HepG2 (cell line): ENCODE measurements at regions not wholly inside any gene's neighbourhood (a gene's known extent, or its start where the extent isn't known, plus 50 kb on each side); places are given as distances from the start of the nearest gene placed in this dataset.

Experiments
- ATAC-seq: fragments of 200-7000 bp; cut with Tn5 transposase; 3 replicates; pipeline ENCODE4 v1.9.1; 2020; ENCODE audit warnings: mild to moderate bottlenecking, moderate library complexity
- BruUV-seq: library from RNA; stranded (reverse); fragments of 400-500 nt; replicated peaks from 2 replicates; lab custom pipeline; 2021; lab: Mats Ljungman, UMichigan
- CTCF ChIA-PET: fragments of 300-600 bp; formaldehyde crosslinking; extraction: SDS; loops from one replicate; lab custom pipeline; 2021; ENCODE audit warnings: low total read pairs, inconsistent platforms, low intra/inter-chr PET ratio; lab: Yijun Ruan, JAX
- POLR2A ChIA-PET: fragments of 350-600 bp; sonication (Branson Sonifier 250); formaldehyde crosslinking; loops from one replicate; lab custom pipeline; 2020; ENCODE audit warnings: antibody characterized with exemption, inconsistent platforms; lab: Yijun Ruan, JAX
- DNase-seq: peaks from one replicate; pipeline ENCODE4 v3.0.0-alpha.2; 2015; ENCODE audit warnings: low spot score
- FAIRE-seq: peaks from 3 replicates; lab custom pipeline; 2011; peaks lifted over from hg19 to GRCh38; lab: Jason Lieb, UNC
- H2AFZ ChIP-seq: one replicate; pipeline ENCODE4 v1.6.1; 2011; ENCODE audit warnings: low read length, inconsistent platforms
- H3K27ac ChIP-seq: fragments of 300-600 bp; 3 replicates; pipeline ENCODE4 v1.8.0; 2011; ENCODE audit warnings: mixed run types, mild to moderate bottlenecking, mixed read lengths, low read length, inconsistent platforms; ENCODE audit not compliant: insufficient read depth; ENCODE audit errors: extremely low read length
- H3K27me3 ChIP-seq, 2 experiments: fragments of 200-600 bp in 1 of 2; 2 replicates in 1 of 2; 3 replicates in 1 of 2; pipeline versions ENCODE4 v1.6.0 to v1.8.0; 2011; ENCODE audit warnings: low read length in 2 of 2, mild to moderate bottlenecking in 2 of 2, moderate library complexity in 2 of 2, inconsistent platforms in 1 of 2; ENCODE audit not compliant: insufficient read depth in 2 of 2, control insufficient read depth in 1 of 2
- H3K36me3 ChIP-seq, 2 experiments: fragments of 200-600 bp in 1 of 2; replicated peaks in 1 of 2; 2 replicates in 1 of 2; 3 replicates in 1 of 2; pipeline versions ENCODE4 v1.5.1 to v1.8.0; 2011; ENCODE audit warnings: low read length in 2 of 2, inconsistent platforms in 1 of 2; ENCODE audit not compliant: insufficient read depth in 2 of 2, control insufficient read depth in 1 of 2
- H3K4me1 ChIP-seq: 2 replicates; pipeline ENCODE4 v1.5.1; 2012; ENCODE audit warnings: low read length, inconsistent platforms; ENCODE audit not compliant: insufficient read depth
- H3K4me2 ChIP-seq: 2 replicates; pipeline ENCODE4 v1.6.0; 2011; ENCODE audit warnings: low read depth, low read length, inconsistent platforms
- H3K4me3 ChIP-seq, 3 experiments: fragments of 200-600 bp in 1 of 3; sonication (generic), shearing (Covaris generic) in 1 of 3; replicated peaks in 1 of 3; 2 replicates each; pipeline ENCODE4 v1.5.1; 2011 to 2016; ENCODE audit warnings: low read length in 3 of 3, inconsistent platforms in 2 of 3, low read depth in 2 of 3, mild to moderate bottlenecking in 2 of 3, control low read depth in 1 of 3, mixed read lengths in 1 of 3; ENCODE audit not compliant: insufficient read depth in 1 of 3
- H3K79me2 ChIP-seq: one replicate; pipeline ENCODE4 v1.6.1; 2011; ENCODE audit warnings: low read length, inconsistent platforms; ENCODE audit not compliant: insufficient read depth
- H3K9ac ChIP-seq: 2 replicates; pipeline ENCODE4 v1.6.0; 2011; ENCODE audit warnings: mild to moderate bottlenecking, low read depth, low read length, inconsistent platforms; ENCODE audit not compliant: insufficient read depth
- H3K9me3 ChIP-seq: 2 replicates; pipeline ENCODE4 v1.5.1; 2012; ENCODE audit warnings: mild to moderate bottlenecking, low read length
- H4K20me1 ChIP-seq: 2 replicates; pipeline ENCODE4 v1.6.0; 2011; ENCODE audit warnings: inconsistent platforms, mild to moderate bottlenecking, low read length, moderate library complexity; ENCODE audit not compliant: insufficient read depth
- GLMP ChIP-seq: sonication (generic); formaldehyde crosslinking; IDR thresholded peaks from 2 replicates; pipeline ENCODE4 v1.9.0; 2021; ENCODE audit warnings: missing genetic modification reagents, mild to moderate bottlenecking, borderline replicate concordance
- HMGXB3 ChIP-seq: sonication (generic); formaldehyde crosslinking; IDR thresholded peaks from 2 replicates; pipeline ENCODE4 v1.4.0; 2020; ENCODE audit warnings: missing genetic modification reagents, borderline replicate concordance
- KDM6A ChIP-seq: IDR thresholded peaks from 2 replicates; pipeline ENCODE4 v1.6.1; 2016; ENCODE audit warnings: low read depth
- MLLT10 ChIP-seq: sonication (generic); formaldehyde crosslinking; IDR thresholded peaks from 2 replicates; pipeline ENCODE4 v1.4.0; 2020; ENCODE audit warnings: missing genetic modification reagents
- SATB2 ChIP-seq: sonication (generic); formaldehyde crosslinking; IDR thresholded peaks from 2 replicates; pipeline ENCODE4 v1.5.0; 2020; ENCODE audit warnings: missing genetic modification reagents
- SMAD3 ChIP-seq: sonication (generic); formaldehyde crosslinking; IDR thresholded peaks from 2 replicates; pipeline ENCODE4 v1.4.0; 2020; ENCODE audit warnings: missing genetic modification reagents
- STAT5B ChIP-seq: sonication (generic); formaldehyde crosslinking; IDR thresholded peaks from 2 replicates; pipeline ENCODE4 v1.4.0; 2020; ENCODE audit warnings: missing genetic modification reagents
- TFDP1 ChIP-seq: IDR thresholded peaks from 2 replicates; pipeline ENCODE4 v1.6.1; 2016; ENCODE audit warnings: missing compliant biosample characterization, missing genetic modification reagents, borderline replicate concordance
- USF2 ChIP-seq, 2 experiments: sonication (generic) in 1 of 2; formaldehyde crosslinking in 1 of 2; IDR thresholded peaks; 2 replicates each; pipeline versions ENCODE4 v1.5.1 to v1.6.1; 2011 to 2020; ENCODE audit warnings: borderline replicate concordance in 1 of 2, low read depth in 1 of 2, low read length in 1 of 2, mild to moderate bottlenecking in 1 of 2, missing genetic modification reagents in 1 of 2, moderate library complexity in 1 of 2
- ZNF234 ChIP-seq: sonication (generic); formaldehyde crosslinking; conservative IDR thresholded peaks from 2 replicates; pipeline ENCODE4 v1.5.1; 2020; ENCODE audit warnings: mild to moderate bottlenecking, missing genetic modification reagents
- ZNF367 ChIP-seq: sonication (generic); formaldehyde crosslinking; IDR thresholded peaks from 2 replicates; pipeline ENCODE4 v1.4.0; 2020; ENCODE audit warnings: missing genetic modification reagents, borderline replicate concordance
- ZNF451 ChIP-seq: sonication (generic); formaldehyde crosslinking; IDR thresholded peaks from 2 replicates; pipeline ENCODE4 v1.5.0; 2020; ENCODE audit warnings: mild to moderate bottlenecking, missing genetic modification reagents
- ZNF549 ChIP-seq: sonication (generic); formaldehyde crosslinking; IDR thresholded peaks from 2 replicates; pipeline ENCODE4 v1.5.0; 2020; ENCODE audit warnings: missing genetic modification reagents
- ZNF660 ChIP-seq: sonication (generic); formaldehyde crosslinking; IDR thresholded peaks from 2 replicates; pipeline ENCODE4 v1.5.1; 2020; ENCODE audit warnings: mild to moderate bottlenecking, low read depth, missing genetic modification reagents, borderline replicate concordance
- WGBS: methylation state at CpG from one replicate; pipeline ENCODE4 v1.1.6; 2017; ENCODE audit warnings: low lambda C conversion rate; 5-methylcytosine and 5-hydroxymethylcytosine counted together
- in situ Hi-C: cut with HindIII; loops from 2 replicates; pipeline ENCODE4 v1.10.0; 2017; ENCODE audit warnings: low pct_unique_long_range_greater_than_20kb; ENCODE audit not compliant: extremely low pct_ligation_motif_present
- intact Hi-C: fragments of 100-400 bp; cut with micrococcal nuclease; formaldehyde crosslinking; loops from one replicate; pipeline ENCODE4 v1.10.0; 2022; ENCODE audit not compliant: unreplicated experiment

GRCh38 chr14:94836849-94837248 is 66.9 kb upstream of the GSC start:
- in situ Hi-C loops: no loop called here

More at GRCh38 chr14:94836849-94837248, 66.9 kb upstream of the GSC start:
- H3K9me3 ChIP-seq: no peaks in the 10 kb centered on the region
- no peak overlapping the region for H3K4me3 ChIP-seq
- DNase-seq (no peak), ATAC-seq (no peak), FAIRE-seq (no peak)
- 3% methylated on average over 2 of the region's 2 CpGs for WGBS
- POLR2A ChIA-PET: no interaction called here
- intact Hi-C loops: no loop called here
- no peak for TF ChIP-seq GLMP (CRISPR knock-in tag)
- no peak for TF ChIP-seq USF2 (IDR thresholded peaks at IDR 0.05; ENCODE audit: low read depth, low read length)
- no peak for TF ChIP-seq USF2 (CRISPR knock-in tag; IDR thresholded peaks at IDR 0.05; ENCODE audit: borderline replicate concordance)
- no peak for TF ChIP-seq ZNF451 (CRISPR knock-in tag)
- TF ChIP-seq KDM6A (CRISPR knock-in tag): no peak
- no peak for TF ChIP-seq SMAD3
- TF ChIP-seq HMGXB3 (CRISPR knock-in tag): no peak
- TF ChIP-seq SATB2: no peak
- no peak for TF ChIP-seq TFDP1 (CRISPR knock-in tag)
- no peak for TF ChIP-seq STAT5B
- no peak for TF ChIP-seq ZNF660 (CRISPR knock-in tag)
- no peak for TF ChIP-seq MLLT10 (CRISPR knock-in tag)
- no peak for TF ChIP-seq ZNF234 (CRISPR knock-in tag)
- no peak for TF ChIP-seq ZNF549 (CRISPR knock-in tag)
- no peak for TF ChIP-seq ZNF367 (CRISPR knock-in tag)
- no peaks in the 10 kb centered on the region for H3K79me2 ChIP-seq
- H3K4me2 ChIP-seq: no peak overlapping the region
- H3K36me3 ChIP-seq: no peaks in the 10 kb centered on the region
- H3K27me3 ChIP-seq: no peaks in the 10 kb centered on the region
- no peak overlapping the region for H2AFZ ChIP-seq
- no TSS peak for BruUV-seq
- H3K4me1 ChIP-seq: no peaks in the 10 kb centered on the region
- no peak overlapping the region for H3K9ac ChIP-seq
- CTCF ChIA-PET: no interaction called here
- H3K27ac ChIP-seq: no peak overlapping the region
- H4K20me1 ChIP-seq: no peaks in the 10 kb centered on the region
